ENCODE measurements at regions not wholly inside any gene's neighbourhood (a gene's known extent, or its start where the extent isn't known, plus 50 kb on each side); places are given as distances from the start of the nearest gene placed in this dataset.

DNA sequence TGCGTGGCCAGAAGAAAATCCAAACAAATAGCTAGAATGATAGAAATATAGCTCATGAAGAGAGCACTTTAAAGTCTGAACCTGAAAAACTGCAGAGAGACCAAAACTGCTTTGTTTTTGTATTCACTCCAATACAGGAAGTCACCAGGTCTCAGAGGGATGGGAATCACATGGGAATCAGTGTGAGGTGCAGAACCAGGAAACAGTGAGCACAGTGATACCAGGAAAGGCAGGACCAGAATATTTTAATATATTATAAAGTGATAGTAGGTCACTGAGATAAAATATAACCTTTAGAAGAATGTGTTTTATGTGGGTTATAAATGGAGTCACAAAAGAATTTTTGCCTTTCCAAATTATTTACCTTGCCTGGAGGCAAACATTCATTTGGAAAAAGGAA is 277.3 kb downstream of the CASP12 start:
- ATAC-seq (replicated peaks in 6 of 8): no peak
- no peak overlapping the region for H3K27ac ChIP-seq
- in situ Hi-C loops (cut with MboI; ENCODE audit: low pct_unique_long_range_greater_than_20kb in 2 of 9, low sequenced_read_pairs in 9 of 9, unreplicated experiment in 9 of 9): loop anchor here in 1 of 9 experiments (25.0 kb wide), 1 partner anchor 1241 kb away; no protein-coding TSS in a partner anchor
- WGBS, 10 experiments: 33 to 100% (median 94%) methylated on average over 1 of the region's 1 CpG; no CpG with 5 or more reads in 6 of the 10 experiments
- no peak overlapping the region for H3K4me3 ChIP-seq
- peaks cover 0 to 6% of the 10 kb centered on the region in 2 donors for H3K4me1 ChIP-seq (replicated peaks in 1 of 2)

DNA sequence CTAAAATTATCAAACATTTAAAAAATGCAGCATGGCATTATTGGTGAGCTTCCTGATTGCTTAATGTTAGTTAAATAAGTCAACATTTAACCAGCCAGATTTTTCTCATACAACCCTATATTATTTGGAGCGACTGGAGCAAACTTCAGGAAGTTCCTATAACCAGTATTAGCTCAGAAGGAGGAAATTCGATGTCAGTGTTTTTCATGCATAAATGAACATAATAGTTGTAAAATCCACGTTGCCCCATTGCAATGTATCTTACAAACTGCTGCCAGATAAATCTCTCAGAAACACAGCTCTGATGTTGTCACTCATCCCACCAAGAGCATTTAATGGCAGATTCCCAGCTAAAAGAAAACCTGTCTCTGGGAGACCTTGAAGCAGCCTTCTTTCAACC is 278.5 kb downstream of the CASP12 start:
- 10 to 90% (median 72%) methylated on average over 2 to 3 of the region's 3 CpGs; no CpG with 5 or more reads in 1 of the 10 experiments for WGBS, 10 experiments
- Histone ChIP-seq H3K4me3 (no peak overlapping the region), H3K4me1 (replicated peaks in 1 of 2) (peaks cover 0 to 6% of the 10 kb centered on the region in 2 donors), H3K27ac (no peak overlapping the region)
- in situ Hi-C loops (cut with MboI; ENCODE audit: low pct_unique_long_range_greater_than_20kb in 2 of 9, low sequenced_read_pairs in 9 of 9, unreplicated experiment in 9 of 9): loop anchor here in 1 of 9 experiments (25.0 kb wide), 1 partner anchor 1243 kb away; no protein-coding TSS in a partner anchor
- no peak for ATAC-seq (replicated peaks in 6 of 8)

DNA sequence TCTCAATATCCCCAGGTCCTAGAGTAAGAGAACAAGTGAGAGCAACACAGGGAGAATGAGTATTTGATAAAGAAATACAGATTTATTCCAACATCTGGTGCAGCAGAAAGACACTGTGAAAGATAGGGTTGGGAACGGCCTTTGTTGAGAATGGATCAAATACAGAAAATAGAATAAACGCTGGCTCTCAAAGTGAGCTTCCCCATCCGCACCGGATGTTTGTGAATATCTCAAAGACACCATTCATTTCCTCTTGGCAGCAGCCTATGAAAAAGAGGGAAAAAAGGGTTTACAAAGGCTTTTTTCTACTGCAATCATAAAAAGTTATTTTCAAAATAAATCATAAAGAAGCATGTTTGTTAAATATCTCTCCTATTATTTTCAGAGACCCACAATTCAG is 279.3 kb downstream of the CASP12 start:
- ATAC-seq (replicated peaks in 6 of 8): no peak
- no peak overlapping the region for H3K4me3 ChIP-seq
- no peak overlapping the region for H3K27ac ChIP-seq
- WGBS, 10 experiments: 39 to 100% (median 91%) methylated on average over 1 to 4 of the region's 4 CpGs; no CpG with 5 or more reads in 1 of the 10 experiments
- peaks cover 0 to 6% of the 10 kb centered on the region in 2 donors for H3K4me1 ChIP-seq (replicated peaks in 1 of 2)
- in situ Hi-C loops (cut with MboI; ENCODE audit: low pct_unique_long_range_greater_than_20kb in 2 of 9, low sequenced_read_pairs in 9 of 9, unreplicated experiment in 9 of 9): loop anchor here in 1 of 9 experiments (25.0 kb wide), 1 partner anchor 1243 kb away; no protein-coding TSS in a partner anchor

DNA sequence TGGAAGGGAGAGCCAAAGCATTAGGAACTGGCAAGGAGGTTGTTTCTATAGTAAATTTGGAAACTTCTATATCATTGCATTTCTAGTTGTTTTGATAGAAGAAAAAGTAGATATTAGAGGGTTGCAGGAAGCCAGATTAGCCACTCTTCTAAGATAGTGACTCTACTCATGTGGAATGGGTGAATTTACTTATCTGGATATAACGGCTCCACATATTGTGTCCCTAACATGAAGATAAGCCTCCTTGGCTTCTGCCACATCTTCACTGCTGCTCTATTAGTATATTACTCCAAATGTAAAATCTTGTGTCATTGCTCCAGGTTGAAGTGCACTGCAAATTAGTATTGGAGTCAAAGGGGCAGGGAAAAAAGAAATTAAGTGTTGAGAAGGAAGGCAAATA is 283.3 kb downstream of the CASP12 start:
- WGBS, 10 experiments: 83 to 100% (median 100%) methylated on average over 1 of the region's 1 CpG; no CpG with 5 or more reads in 2 of the 10 experiments
- Histone ChIP-seq H3K27ac (no peak overlapping the region), H3K4me1 (replicated peaks in 1 of 2) (peaks cover 4 to 5% of the 10 kb centered on the region in 2 donors), H3K4me3 (no peak overlapping the region)
- no peak for ATAC-seq (replicated peaks in 6 of 8)
- in situ Hi-C loops (cut with MboI; ENCODE audit: low pct_unique_long_range_greater_than_20kb in 2 of 9, low sequenced_read_pairs in 9 of 9, unreplicated experiment in 9 of 9): loop anchor here in 1 of 9 experiments (25.0 kb wide), 1 partner anchor 1247 kb away; no protein-coding TSS in a partner anchor

DNA sequence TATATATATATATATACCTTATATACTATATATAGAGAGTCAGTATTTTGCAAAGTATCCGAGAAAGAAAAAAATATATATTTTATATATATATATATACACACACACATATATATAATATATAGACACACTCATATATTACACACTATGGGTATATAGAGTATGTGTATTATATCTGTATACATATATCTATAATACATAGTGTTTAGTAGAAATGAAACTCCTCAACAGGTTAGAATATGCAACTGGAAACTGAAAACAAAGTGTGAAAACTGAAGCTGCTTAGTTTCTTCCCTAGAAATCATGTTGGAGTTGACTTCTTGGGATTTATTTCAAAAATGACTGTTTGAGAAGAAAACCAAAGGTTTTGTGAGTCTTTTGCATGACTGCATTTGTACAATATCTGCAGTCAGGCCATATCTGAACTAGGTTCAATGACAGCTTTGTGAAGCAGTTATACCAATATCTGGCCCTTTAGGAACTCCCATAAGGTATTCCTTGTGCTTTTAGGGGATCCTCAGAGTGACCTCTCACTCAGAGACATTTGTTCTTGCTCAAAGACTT is 284.1 kb downstream of the CASP12 start:
- 64 to 100% (median 96%) methylated on average over 1 of the region's 1 CpG; no CpG with 5 or more reads in 4 of the 10 experiments for WGBS, 10 experiments
- in situ Hi-C loops (cut with MboI; ENCODE audit: low pct_unique_long_range_greater_than_20kb in 2 of 9, low sequenced_read_pairs in 9 of 9, unreplicated experiment in 9 of 9): loop anchor here in 1 of 9 experiments (25.0 kb wide), 1 partner anchor 1248 kb away; no protein-coding TSS in a partner anchor
- no peak overlapping the region for H3K27ac ChIP-seq
- ATAC-seq (replicated peaks in 6 of 8): no peak
- H3K4me1 ChIP-seq (replicated peaks in 1 of 2): peaks cover 4 to 8% of the 10 kb centered on the region in 2 donors
- no peak overlapping the region for H3K4me3 ChIP-seq

DNA sequence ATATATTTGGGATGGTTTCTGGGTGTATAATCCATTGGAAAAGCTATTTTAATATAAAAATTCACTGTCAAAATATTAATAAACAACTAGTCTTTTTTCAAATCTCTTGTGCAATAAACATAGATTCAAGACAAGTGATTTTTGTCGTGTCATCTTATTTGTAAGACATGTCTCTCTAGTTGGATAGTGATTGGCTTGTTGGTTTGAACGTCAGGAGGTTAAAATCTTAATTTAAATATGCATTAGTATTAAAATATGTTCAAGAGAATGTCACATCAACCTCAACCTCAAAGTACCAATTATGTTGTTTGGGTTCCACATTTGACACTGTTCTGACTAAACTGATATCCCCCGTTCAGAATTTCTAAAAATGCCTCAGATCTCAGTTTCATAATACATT is 287.6 kb downstream of the CASP12 start:
- ATAC-seq (replicated peaks in 6 of 8): no peak
- H3K4me3 ChIP-seq: no peak overlapping the region
- H3K4me1 ChIP-seq (replicated peaks in 1 of 2): peaks cover 4 to 9% of the 10 kb centered on the region in 2 donors
- WGBS, 10 experiments: 70 to 100% (median 90%) methylated on average over 1 to 3 of the region's 3 CpGs; no CpG with 5 or more reads in 1 of the 10 experiments
- in situ Hi-C loops (cut with MboI; ENCODE audit: low pct_unique_long_range_greater_than_20kb in 2 of 9, low sequenced_read_pairs in 9 of 9, unreplicated experiment in 9 of 9): loop anchor here in 1 of 9 experiments (25.0 kb wide), 1 partner anchor 1252 kb away; no protein-coding TSS in a partner anchor
- no peak overlapping the region for H3K27ac ChIP-seq

DNA sequence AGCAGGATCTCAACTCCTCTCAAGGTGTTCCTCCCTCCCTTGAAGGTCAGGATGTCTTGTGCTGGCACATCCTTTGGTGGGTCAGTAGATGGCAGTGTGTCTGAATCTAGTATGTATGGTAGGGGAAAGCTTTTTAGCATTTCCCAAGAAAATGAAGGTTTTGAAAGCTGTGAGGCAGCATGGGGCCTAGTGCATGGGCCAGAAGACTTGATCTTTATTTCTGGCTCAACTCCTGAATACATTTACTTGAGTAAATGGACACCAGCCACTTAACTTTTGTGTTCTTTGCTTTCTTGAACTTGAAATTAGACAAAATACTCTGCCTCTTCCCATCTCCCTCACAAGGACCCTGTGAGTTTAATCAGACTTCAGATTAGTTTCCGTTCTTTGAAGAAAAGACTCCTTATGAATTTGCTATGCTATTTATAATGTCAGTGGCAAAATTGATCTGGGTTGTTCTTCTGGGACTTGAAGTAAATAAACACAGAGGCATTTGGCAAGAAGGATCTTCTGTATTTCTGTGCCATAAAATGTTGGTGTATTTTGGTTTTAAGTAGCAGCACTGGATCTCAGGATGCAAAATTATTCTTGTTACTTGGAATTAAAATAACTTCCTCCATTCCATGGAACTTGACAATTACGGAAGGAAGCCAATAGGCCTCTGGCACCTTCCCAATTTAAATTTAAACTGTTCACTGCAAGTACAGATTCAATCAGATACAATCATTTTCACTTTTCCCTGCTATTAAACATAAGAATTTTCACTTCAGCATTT is 288.8 kb downstream of the CASP12 start:
- WGBS, 10 experiments: 5 to 100% (median 83%) methylated on average over 1 to 2 of the region's 2 CpGs; no CpG with 5 or more reads in 1 of the 10 experiments
- H3K4me1 ChIP-seq (replicated peaks in 1 of 2): peaks cover 4 to 9% of the 10 kb centered on the region in 2 donors
- ATAC-seq (replicated peaks in 6 of 8): peak; percentile 63 to 100 (median 88)
- in situ Hi-C loops (cut with MboI; ENCODE audit: low pct_unique_long_range_greater_than_20kb in 2 of 9, low sequenced_read_pairs in 9 of 9, unreplicated experiment in 9 of 9): loop anchor here in 1 of 9 experiments (25.0 kb wide), 1 partner anchor 1253 kb away; no protein-coding TSS in a partner anchor
- no peak overlapping the region for H3K4me3 ChIP-seq
- no peak overlapping the region for H3K27ac ChIP-seq

DNA sequence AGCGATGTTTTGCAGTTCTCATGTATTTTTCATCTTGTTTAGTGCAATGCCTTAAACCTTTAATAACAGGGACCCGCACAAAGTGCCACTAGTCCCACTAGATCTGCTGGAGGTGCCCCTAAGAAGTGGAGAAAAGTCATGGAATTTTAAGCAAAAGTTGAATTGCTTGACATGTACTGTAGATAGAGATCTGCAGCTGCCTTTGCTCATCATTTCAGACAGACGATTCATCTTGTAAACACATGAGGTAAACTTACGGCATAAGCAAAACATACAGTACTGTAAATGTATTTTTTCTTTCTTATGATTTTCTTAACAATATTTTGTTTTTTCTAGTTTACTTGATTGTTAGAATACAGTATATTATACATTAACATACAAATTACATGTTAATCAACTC is 295.6 kb downstream of the CASP12 start:
- 49 to 100% (median 90%) methylated on average over 1 to 4 of the region's 4 CpGs for WGBS, 10 experiments
- H3K4me3 ChIP-seq: no peak overlapping the region
- in situ Hi-C loops (cut with MboI; ENCODE audit: low pct_unique_long_range_greater_than_20kb in 2 of 9, low sequenced_read_pairs in 9 of 9, unreplicated experiment in 9 of 9): loop anchor here in 1 of 9 experiments (25.0 kb wide), 1 partner anchor 1260 kb away; no protein-coding TSS in a partner anchor
- no peak overlapping the region for H3K27ac ChIP-seq
- H3K4me1 ChIP-seq (replicated peaks in 1 of 2): no peaks in the 10 kb centered on the region
- ATAC-seq (replicated peaks in 6 of 8): no peak

DNA sequence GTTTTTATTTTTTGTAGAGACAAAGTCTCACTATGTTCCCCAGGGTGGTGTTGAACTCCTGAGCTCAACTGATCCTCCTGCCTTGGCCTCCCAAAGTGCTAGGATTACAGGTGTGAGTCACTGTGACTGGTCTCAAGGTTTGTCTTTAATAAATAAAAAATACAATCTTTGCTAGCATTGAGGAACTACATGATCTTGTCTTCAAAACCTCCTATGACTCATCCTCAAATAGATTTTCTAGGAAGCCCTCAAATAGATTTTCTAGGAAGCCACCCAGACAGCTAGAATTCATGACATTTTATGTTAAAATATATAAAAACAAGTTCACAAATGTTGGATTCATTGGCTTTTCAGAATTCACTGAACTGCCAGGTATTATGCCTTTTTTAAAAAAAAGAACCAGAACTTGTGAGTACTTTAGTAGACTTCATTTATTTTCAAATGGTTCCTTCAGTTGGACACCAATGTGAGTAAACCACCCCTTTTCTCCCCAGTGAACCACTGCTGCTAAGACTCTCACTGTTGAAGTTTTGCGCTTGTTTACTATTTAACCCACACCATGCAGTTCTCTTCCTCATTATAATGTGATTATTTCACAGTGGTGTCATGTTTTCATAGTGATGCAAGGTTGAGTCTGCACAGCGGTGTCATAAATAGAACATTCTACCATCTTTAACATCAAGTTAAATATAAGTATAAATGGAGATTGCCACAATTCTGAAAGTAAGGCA is 303.9 kb downstream of the CASP12 start:
- Histone ChIP-seq H3K4me3 (no peak overlapping the region), H3K4me1 (replicated peaks in 1 of 2) (no peaks in the 10 kb centered on the region), H3K27ac (no peak overlapping the region)
- in situ Hi-C loops (cut with MboI; ENCODE audit: low pct_unique_long_range_greater_than_20kb in 2 of 9, low sequenced_read_pairs in 9 of 9, unreplicated experiment in 9 of 9): no loop called here
- ATAC-seq (replicated peaks in 6 of 8): no peak
- WGBS, 10 experiments: 45 to 100% (median 100%) methylated on average over 1 to 2 of the region's 2 CpGs; no CpG with 5 or more reads in 1 of the 10 experiments

DNA sequence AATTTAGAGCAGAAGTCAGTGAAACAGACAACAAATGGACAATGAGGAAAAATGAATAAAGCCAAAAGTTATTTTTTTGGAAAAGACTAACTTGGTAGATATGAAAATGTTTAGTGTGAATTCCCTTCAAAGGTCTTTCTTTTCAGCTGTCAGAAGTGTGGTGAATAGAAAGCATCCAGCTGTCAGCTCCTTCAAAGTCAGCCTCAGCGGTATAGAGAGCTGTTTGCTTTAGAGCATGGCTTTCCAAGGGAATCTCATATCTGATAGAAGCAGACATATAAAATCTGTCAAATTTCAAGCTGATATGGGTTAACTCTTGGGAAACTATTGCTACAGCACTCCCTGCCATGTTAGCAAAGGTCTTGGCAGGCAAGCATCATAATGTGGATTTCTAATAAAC is 309.3 kb downstream of the CASP12 start:
- in situ Hi-C loops (cut with MboI; ENCODE audit: low pct_unique_long_range_greater_than_20kb in 2 of 9, low sequenced_read_pairs in 9 of 9, unreplicated experiment in 9 of 9): no loop called here
- Histone ChIP-seq H3K4me3 (no peak overlapping the region), H3K27ac (no peak overlapping the region), H3K4me1 (replicated peaks in 1 of 2) (no peaks in the 10 kb centered on the region)
- ATAC-seq (replicated peaks in 6 of 8): no peak
- WGBS, 10 experiments: 50 to 100% (median 69%) methylated on average over 1 of the region's 1 CpG; no CpG with 5 or more reads in 5 of the 10 experiments

DNA sequence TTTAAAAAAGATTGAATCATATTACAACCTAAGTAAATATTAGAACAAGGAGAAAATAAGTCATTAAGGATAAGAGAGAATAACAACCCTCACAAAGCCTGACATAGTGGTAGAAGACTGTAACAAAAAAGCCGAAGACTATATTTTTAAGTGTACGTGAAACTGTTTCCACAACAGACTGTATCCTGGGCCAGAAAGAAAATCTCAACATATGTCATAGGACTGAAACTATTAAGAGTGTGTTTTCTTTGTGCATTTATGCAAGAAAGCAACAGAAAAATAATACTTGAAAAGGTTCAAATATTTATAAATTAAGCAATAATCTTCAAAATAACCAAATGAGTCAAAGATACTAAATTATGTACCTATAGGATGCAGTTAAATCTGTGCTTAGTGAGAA is 309.8 kb downstream of the CASP12 start:
- H3K4me3 ChIP-seq: no peak overlapping the region
- ATAC-seq (replicated peaks in 6 of 8): no peak
- H3K4me1 ChIP-seq (replicated peaks in 1 of 2): no peaks in the 10 kb centered on the region
- 45 to 100% (median 88%) methylated on average over 1 to 2 of the region's 2 CpGs; no CpG with 5 or more reads in 1 of the 10 experiments for WGBS, 10 experiments
- H3K27ac ChIP-seq: no peak overlapping the region
- in situ Hi-C loops (cut with MboI; ENCODE audit: low pct_unique_long_range_greater_than_20kb in 2 of 9, low sequenced_read_pairs in 9 of 9, unreplicated experiment in 9 of 9): no loop called here

DNA sequence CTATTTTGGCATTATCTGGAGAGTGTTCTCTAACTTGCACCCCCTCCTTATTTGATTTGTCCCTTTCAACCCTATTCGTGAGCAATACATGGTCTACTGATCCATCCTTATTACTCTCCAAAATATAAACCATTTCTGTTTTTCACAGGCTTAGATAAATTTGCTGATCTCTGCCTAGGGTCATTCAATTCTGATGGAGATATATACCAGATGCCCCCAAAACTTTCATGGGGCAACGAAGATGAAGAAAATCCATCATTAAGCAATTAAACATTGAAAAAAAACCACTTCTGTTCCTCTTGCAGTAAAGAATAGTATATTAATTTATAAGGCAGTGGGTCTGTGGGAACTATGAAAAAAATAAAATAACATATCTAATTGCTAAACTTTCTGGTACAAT is 313.4 kb downstream of the CASP12 start:
- Histone ChIP-seq H3K4me1 (replicated peaks in 1 of 2) (no peaks in the 10 kb centered on the region), H3K27ac (no peak overlapping the region), H3K4me3 (no peak overlapping the region)
- in situ Hi-C loops (cut with MboI; ENCODE audit: low pct_unique_long_range_greater_than_20kb in 2 of 9, low sequenced_read_pairs in 9 of 9, unreplicated experiment in 9 of 9): no loop called here
- WGBS, 10 experiments: 47 to 100% (median 87%) methylated on average over 1 to 2 of the region's 2 CpGs
- ATAC-seq (replicated peaks in 6 of 8): no peak

All from motor neuron (in vitro differentiated cells).